Neural crest cell (in vitro differentiated cells): ENCODE measurements at regions not wholly inside any gene's neighbourhood (a gene's known extent, or its start where the extent isn't known, plus 50 kb on each side); places are given as distances from the start of the nearest gene placed in this dataset.

Experiments used
- DNase-seq: peaks from one replicate; pipeline ENCODE4 v3.0.0; 2021; ENCODE audit warnings: low read depth, mixed read lengths, low spot score
- H3K27ac Mint-ChIP-seq: one replicate; pipeline ENCODE4 v1.8.0; 2021; ENCODE audit warnings: mild to moderate bottlenecking, mixed read lengths; ENCODE audit not compliant: unreplicated experiment
- H3K27me3 Mint-ChIP-seq: 2 replicates; pipeline ENCODE4 v1.8.0; 2021; ENCODE audit warnings: low read depth, mild to moderate bottlenecking, mixed read lengths
- H3K36me3 Mint-ChIP-seq: 2 replicates; pipeline ENCODE4 v1.8.0; 2021; ENCODE audit warnings: low read depth, mild to moderate bottlenecking, mixed read lengths
- H3K4me1 Mint-ChIP-seq: 2 replicates; pipeline ENCODE4 v1.8.0; 2021; ENCODE audit warnings: mixed read lengths
- H3K4me3 Mint-ChIP-seq: one replicate; pipeline ENCODE4 v1.8.0; 2021; ENCODE audit warnings: mild to moderate bottlenecking, mixed read lengths
- H3K9me3 Mint-ChIP-seq: 2 replicates; pipeline ENCODE4 v1.8.0; 2021; ENCODE audit warnings: mixed read lengths
- TF ChIP-seq, protein P1 (sequence below): fragments of 200-600 bp; sonication (generic); conservative IDR thresholded peaks from 2 replicates; pipeline ENCODE4 v1.5.0; 2021; ENCODE audit warnings: antibody characterized with exemption, mild to moderate bottlenecking

- DNase-seq = no peak
- H3K36me3 Mint-ChIP-seq = peaks cover 2% of the 10 kb centered on the region
- peaks cover 16% of the 10 kb centered on the region for H3K4me1 Mint-ChIP-seq
- TF ChIP-seq, protein P1, sequence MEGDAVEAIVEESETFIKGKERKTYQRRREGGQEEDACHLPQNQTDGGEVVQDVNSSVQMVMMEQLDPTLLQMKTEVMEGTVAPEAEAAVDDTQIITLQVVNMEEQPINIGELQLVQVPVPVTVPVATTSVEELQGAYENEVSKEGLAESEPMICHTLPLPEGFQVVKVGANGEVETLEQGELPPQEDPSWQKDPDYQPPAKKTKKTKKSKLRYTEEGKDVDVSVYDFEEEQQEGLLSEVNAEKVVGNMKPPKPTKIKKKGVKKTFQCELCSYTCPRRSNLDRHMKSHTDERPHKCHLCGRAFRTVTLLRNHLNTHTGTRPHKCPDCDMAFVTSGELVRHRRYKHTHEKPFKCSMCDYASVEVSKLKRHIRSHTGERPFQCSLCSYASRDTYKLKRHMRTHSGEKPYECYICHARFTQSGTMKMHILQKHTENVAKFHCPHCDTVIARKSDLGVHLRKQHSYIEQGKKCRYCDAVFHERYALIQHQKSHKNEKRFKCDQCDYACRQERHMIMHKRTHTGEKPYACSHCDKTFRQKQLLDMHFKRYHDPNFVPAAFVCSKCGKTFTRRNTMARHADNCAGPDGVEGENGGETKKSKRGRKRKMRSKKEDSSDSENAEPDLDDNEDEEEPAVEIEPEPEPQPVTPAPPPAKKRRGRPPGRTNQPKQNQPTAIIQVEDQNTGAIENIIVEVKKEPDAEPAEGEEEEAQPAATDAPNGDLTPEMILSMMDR = no peak
- H3K27ac Mint-ChIP-seq = no peak overlapping the region
- no peak overlapping the region for H3K4me3 Mint-ChIP-seq
- no peaks in the 10 kb centered on the region for H3K27me3 Mint-ChIP-seq
- peaks cover 8% of the 10 kb centered on the region for H3K9me3 Mint-ChIP-seq
Measured at GRCh38 chr12:22935501-22935900, 310.5 kb downstream of the ETNK1 start.

DNA sequence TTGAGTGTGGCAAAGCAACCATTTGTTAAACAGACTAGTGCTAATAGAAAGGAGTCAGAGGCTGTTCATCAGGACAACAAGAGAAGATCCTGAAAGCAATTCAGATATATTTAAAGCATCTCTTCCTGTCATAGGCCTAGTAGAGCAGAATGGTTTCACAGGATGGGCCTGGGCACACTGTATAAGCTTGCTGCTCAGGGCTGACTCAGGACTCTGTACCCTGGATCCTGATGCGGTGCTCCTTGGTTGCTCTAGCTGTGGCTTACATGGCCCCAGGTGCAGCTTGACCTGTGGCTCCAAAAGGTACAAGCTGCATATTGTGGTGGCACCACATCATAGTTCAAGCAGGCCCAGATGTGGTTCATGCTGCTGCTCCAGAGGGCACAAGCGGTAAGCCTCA, 313.4 kb downstream of the ETNK1 start:
- peaks cover 10% of the 10 kb centered on the region for H3K9me3 Mint-ChIP-seq
- H3K27me3 Mint-ChIP-seq = no peaks in the 10 kb centered on the region
- TF ChIP-seq, protein P1 = no peak
- peaks cover 16% of the 10 kb centered on the region for H3K4me1 Mint-ChIP-seq
- no peak for DNase-seq
- H3K36me3 Mint-ChIP-seq = peaks cover 2% of the 10 kb centered on the region
- H3K4me3 Mint-ChIP-seq = no peak overlapping the region
- H3K27ac Mint-ChIP-seq = no peak overlapping the region

- H3K27me3 Mint-ChIP-seq = no peaks in the 10 kb centered on the region
- H3K4me1 Mint-ChIP-seq = no peaks in the 10 kb centered on the region
- no peak for DNase-seq
- peaks cover 5% of the 10 kb centered on the region for H3K9me3 Mint-ChIP-seq
- TF ChIP-seq, protein P1 = no peak
- no peak overlapping the region for H3K27ac Mint-ChIP-seq
- H3K36me3 Mint-ChIP-seq = no peaks in the 10 kb centered on the region
- H3K4me3 Mint-ChIP-seq = no peak overlapping the region
Measured at GRCh38 chr12:22951206-22951605, 326.2 kb downstream of the ETNK1 start.

DNA sequence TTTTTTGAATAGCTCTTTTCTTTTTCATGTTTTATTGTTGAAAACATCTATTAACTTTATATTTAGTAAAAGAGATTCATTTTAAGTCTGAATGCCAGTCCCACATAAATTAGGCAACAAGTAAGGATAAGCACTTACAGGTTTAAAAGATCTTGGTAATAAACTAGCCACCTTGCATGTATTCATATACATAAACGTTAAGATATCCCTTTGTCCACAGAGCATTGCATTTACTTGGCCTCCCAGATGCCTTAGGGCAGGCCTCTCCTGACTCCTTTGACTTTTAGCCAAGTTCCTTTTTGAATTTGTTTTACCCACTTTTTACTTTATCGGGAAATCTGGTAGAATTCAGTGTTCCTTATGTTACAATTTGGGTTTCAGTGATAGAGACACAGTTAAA, 331.7 kb downstream of the ETNK1 start:
- no peak overlapping the region for H3K27ac Mint-ChIP-seq
- peaks cover 5% of the 10 kb centered on the region for H3K9me3 Mint-ChIP-seq
- no peaks in the 10 kb centered on the region for H3K27me3 Mint-ChIP-seq
- TF ChIP-seq, protein P1 = no peak
- no peaks in the 10 kb centered on the region for H3K36me3 Mint-ChIP-seq
- H3K4me1 Mint-ChIP-seq = peaks cover 7% of the 10 kb centered on the region
- H3K4me3 Mint-ChIP-seq = no peak overlapping the region
- DNase-seq = no peak

- DNase-seq = no peak
- H3K9me3 Mint-ChIP-seq = peaks cover 8% of the 10 kb centered on the region
- H3K27ac Mint-ChIP-seq = no peak overlapping the region
- H3K4me1 Mint-ChIP-seq = peaks cover 39% of the 10 kb centered on the region
- H3K27me3 Mint-ChIP-seq = no peaks in the 10 kb centered on the region
- H3K36me3 Mint-ChIP-seq = no peaks in the 10 kb centered on the region
- TF ChIP-seq, protein P1 = no peak
- H3K4me3 Mint-ChIP-seq = no peak overlapping the region
Measured at GRCh38 chr12:22967171-22967570, 342.2 kb downstream of the ETNK1 start.

GRCh38 chr12:22969521-22969920, 344.6 kb downstream of the ETNK1 start:
- H3K4me3 Mint-ChIP-seq = no peak overlapping the region
- H3K27me3 Mint-ChIP-seq = no peaks in the 10 kb centered on the region
- peaks cover 28% of the 10 kb centered on the region for H3K4me1 Mint-ChIP-seq
- TF ChIP-seq, protein P1 = no peak
- H3K36me3 Mint-ChIP-seq = no peaks in the 10 kb centered on the region
- no peak overlapping the region for H3K27ac Mint-ChIP-seq
- DNase-seq = no peak
- H3K9me3 Mint-ChIP-seq = peaks cover 8% of the 10 kb centered on the region
